ENCODE measurements at regions not wholly inside any gene's neighbourhood (a gene's known extent, or its start where the extent isn't known, plus 50 kb on each side); places are given as distances from the start of the nearest gene placed in this dataset.

- no peaks in the 10 kb centered on the region for H3K36me3 ChIP-seq (ENCODE audit: control insufficient read depth in 2 of 2, insufficient read depth in 1 of 2, low read length in 2 of 2)
- no peaks in the 10 kb centered on the region for H3K9me3 ChIP-seq (ENCODE audit: control insufficient read depth, insufficient read depth, low read depth, low read length)
- POLR2A ChIA-PET: no interaction called here
- TF ChIP-seq ZNF670 (tag by site-specific recombination; IDR thresholded peaks at IDR 0.05; ENCODE audit: low read depth): no peak
- no peak for TF ChIP-seq ZNF776 (tag by site-specific recombination; IDR thresholded peaks at IDR 0.05; ENCODE audit: borderline replicate concordance)
- peak; percentile 99 for TF ChIP-seq SETDB1 (IDR thresholded peaks at IDR 0.05; ENCODE audit: insufficient read length, low read length)
- peak; percentile 41 for TF ChIP-seq ZNF518A (tag by site-specific recombination; conservative IDR thresholded peaks at IDR 0.05; ENCODE audit: low read depth)
- peak; percentile 78; the same call in 1 of the 2 replicates for TF ChIP-seq ZNF626 (tag by site-specific recombination; IDR thresholded peaks at IDR 0.05)
- peak; percentile 75 for TF ChIP-seq TRIM28 (IDR thresholded peaks at IDR 0.05; ENCODE audit: borderline replicate concordance, low read length)
- no peak for TF ChIP-seq YY1 (tag by site-specific recombination; IDR thresholded peaks at IDR 0.05)
- TF ChIP-seq ZEB2 (tag by site-specific recombination; IDR thresholded peaks at IDR 0.05): no peak
- no peak for TF ChIP-seq ZNF704 (tag by site-specific recombination; IDR thresholded peaks at IDR 0.05)
- CTCF ChIA-PET: interaction anchor here (0.6 to 0.7 kb wide), 2 partner anchors 21 to 226 kb away, joined by 3 to 4 read pairs; no protein-coding TSS in a partner anchor
- no peak overlapping the region for H3K27ac ChIP-seq (ENCODE audit: extremely low read depth, low read depth, low read length)
- no peaks in the 10 kb centered on the region for H3K4me1 ChIP-seq (ENCODE audit: control insufficient read depth, insufficient read depth, low read length)
- H3K4me3 ChIP-seq (ENCODE audit: low read depth, low read length): no peak overlapping the region
These were observed 68.7 kb downstream of the DHRS2 start for GRCh38 chr14:23704890-23705289.

GRCh38 chr14:23707415-23707814 is 71.3 kb downstream of the DHRS2 start:
- no peak overlapping the region for H3K4me3 ChIP-seq (ENCODE audit: low read depth, low read length)
- H3K27ac ChIP-seq (ENCODE audit: extremely low read depth, low read depth, low read length): no peak overlapping the region
- H3K9me3 ChIP-seq (ENCODE audit: control insufficient read depth, insufficient read depth, low read depth, low read length): no peaks in the 10 kb centered on the region
- ChIA-PET POLR2A (interaction anchor here (0.5 kb wide), 1 partner anchor 9 kb away, joined by 3 read pairs; no protein-coding TSS in a partner anchor), CTCF (interaction anchor here (0.6 to 0.7 kb wide), 2 partner anchors 24 to 27 kb away, joined by 3 read pairs; no protein-coding TSS in a partner anchor)
- H3K4me1 ChIP-seq (ENCODE audit: control insufficient read depth, insufficient read depth, low read length): no peaks in the 10 kb centered on the region
- no peaks in the 10 kb centered on the region for H3K36me3 ChIP-seq (ENCODE audit: control insufficient read depth in 2 of 2, insufficient read depth in 1 of 2, low read length in 2 of 2)
- TF ChIP-seq ZBTB17 (tag by site-specific recombination; IDR thresholded peaks at IDR 0.05) (no peak), SALL2 (tag by site-specific recombination; IDR thresholded peaks at IDR 0.05; ENCODE audit: borderline replicate concordance) (no peak), ZBTB10 (tag by site-specific recombination; IDR thresholded peaks at IDR 0.05) (no peak), ZNF677 (tag by site-specific recombination; IDR thresholded peaks at IDR 0.05) (no peak), ZNF555 (tag by site-specific recombination; conservative IDR thresholded peaks at IDR 0.05) (no peak), REPIN1 (tag by site-specific recombination; IDR thresholded peaks at IDR 0.05; ENCODE audit: low read depth) (no peak), TSHZ1 (tag by site-specific recombination; IDR thresholded peaks at IDR 0.05; ENCODE audit: borderline replicate concordance) (no peak), ZBTB11 (tag by site-specific recombination; conservative IDR thresholded peaks at IDR 0.05; ENCODE audit: low read depth) (no peak)
